ENCODE measurements at regions not wholly inside any gene's neighbourhood (a gene's known extent, or its start where the extent isn't known, plus 50 kb on each side); places are given as distances from the start of the nearest gene placed in this dataset.

DNA sequence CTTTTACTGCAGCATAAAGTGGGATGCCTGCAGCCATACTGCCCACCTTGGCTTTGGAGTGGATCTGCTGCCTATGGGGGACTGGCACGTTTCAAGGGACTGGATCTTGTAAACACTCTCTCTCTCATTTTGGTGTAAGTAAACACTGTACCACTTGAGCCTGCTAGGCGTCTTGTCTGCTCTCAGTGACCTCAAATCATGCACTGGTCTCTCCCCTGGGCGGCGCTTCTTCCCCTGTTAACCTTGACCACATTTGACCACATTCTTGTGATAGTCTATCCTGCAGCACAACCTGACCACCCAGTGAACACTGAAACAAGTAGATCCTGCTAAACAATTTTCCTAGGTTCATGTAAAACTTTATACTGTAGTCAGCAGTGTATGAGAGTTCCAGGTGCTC lies 82.6 kb upstream of the HNMT start:
- Histone ChIP-seq H3K9me3 (ENCODE audit: control insufficient read depth, low read length) (no peaks in the 10 kb centered on the region), H3K4me3 (ENCODE audit: low read depth, low read length) (no peak overlapping the region), H3K79me2 (no peaks in the 10 kb centered on the region), H3K4me1 (no peaks in the 10 kb centered on the region), H3K27me3 (ENCODE audit: control insufficient read depth, insufficient read depth, low read length) (no peaks in the 10 kb centered on the region), H3K27ac (no peak overlapping the region), H2AFZ (no peak overlapping the region), H3K4me2 (ENCODE audit: low read length) (no peak overlapping the region), H3K9ac (no peak overlapping the region), H3K36me3 (ENCODE audit: control insufficient read depth, insufficient read depth, low read length) (no peaks in the 10 kb centered on the region)
- TF ChIP-seq, protein P1, sequence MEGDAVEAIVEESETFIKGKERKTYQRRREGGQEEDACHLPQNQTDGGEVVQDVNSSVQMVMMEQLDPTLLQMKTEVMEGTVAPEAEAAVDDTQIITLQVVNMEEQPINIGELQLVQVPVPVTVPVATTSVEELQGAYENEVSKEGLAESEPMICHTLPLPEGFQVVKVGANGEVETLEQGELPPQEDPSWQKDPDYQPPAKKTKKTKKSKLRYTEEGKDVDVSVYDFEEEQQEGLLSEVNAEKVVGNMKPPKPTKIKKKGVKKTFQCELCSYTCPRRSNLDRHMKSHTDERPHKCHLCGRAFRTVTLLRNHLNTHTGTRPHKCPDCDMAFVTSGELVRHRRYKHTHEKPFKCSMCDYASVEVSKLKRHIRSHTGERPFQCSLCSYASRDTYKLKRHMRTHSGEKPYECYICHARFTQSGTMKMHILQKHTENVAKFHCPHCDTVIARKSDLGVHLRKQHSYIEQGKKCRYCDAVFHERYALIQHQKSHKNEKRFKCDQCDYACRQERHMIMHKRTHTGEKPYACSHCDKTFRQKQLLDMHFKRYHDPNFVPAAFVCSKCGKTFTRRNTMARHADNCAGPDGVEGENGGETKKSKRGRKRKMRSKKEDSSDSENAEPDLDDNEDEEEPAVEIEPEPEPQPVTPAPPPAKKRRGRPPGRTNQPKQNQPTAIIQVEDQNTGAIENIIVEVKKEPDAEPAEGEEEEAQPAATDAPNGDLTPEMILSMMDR (IDR thresholded peaks at IDR 0.05) = no peak

DNA sequence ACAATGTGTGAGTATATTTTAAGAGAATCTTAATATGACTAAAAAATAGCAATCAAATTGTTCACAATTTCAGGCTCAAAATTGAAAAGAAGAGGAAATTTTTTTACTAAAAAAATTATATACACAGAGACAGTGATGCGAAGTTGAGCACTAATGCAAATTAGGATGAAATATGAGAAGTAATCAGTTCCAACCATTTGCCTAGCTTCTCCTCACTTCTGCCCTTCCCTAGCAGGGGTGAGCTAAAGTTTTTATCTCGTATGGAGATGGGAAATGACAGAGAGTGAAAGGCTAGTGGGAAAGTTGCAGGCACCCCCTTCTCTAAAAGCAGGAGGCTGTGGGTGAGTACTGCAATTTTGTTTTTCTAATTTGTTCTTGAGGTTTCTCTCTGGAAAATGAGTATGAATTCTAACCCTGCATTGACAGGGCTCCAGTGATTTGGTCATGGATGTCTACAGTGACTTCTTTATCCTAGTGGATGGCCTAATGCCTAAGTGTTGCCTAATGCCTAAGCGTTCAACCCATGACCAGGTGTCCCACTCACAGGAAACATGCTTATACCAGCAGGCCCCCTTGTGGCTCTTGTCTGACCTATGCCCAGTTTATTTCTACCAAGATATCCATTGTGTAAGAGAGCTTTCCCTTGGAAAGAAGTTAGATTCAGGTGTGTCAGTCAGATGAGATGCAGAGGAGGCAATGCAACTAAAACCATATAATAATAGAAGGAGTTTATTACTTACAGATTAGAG lies 78.0 kb upstream of the HNMT start:
- H3K4me2 ChIP-seq (ENCODE audit: low read length) = no peak overlapping the region
- no peaks in the 10 kb centered on the region for H3K9me3 ChIP-seq (ENCODE audit: control insufficient read depth, low read length)
- no peak overlapping the region for H2AFZ ChIP-seq
- H3K36me3 ChIP-seq (ENCODE audit: control insufficient read depth, insufficient read depth, low read length) = no peaks in the 10 kb centered on the region
- H3K79me2 ChIP-seq = no peaks in the 10 kb centered on the region
- H3K9ac ChIP-seq = no peak overlapping the region
- H3K4me3 ChIP-seq (ENCODE audit: low read depth, low read length) = no peak overlapping the region
- H3K27ac ChIP-seq = no peak overlapping the region
- TF ChIP-seq, protein P1 (IDR thresholded peaks at IDR 0.05) = no peak
- no peaks in the 10 kb centered on the region for H3K27me3 ChIP-seq (ENCODE audit: control insufficient read depth, insufficient read depth, low read length)
- H3K4me1 ChIP-seq = no peaks in the 10 kb centered on the region

- Histone ChIP-seq H3K79me2 (no peaks in the 10 kb centered on the region), H3K4me3 (ENCODE audit: low read depth, low read length) (no peak overlapping the region), H3K27me3 (ENCODE audit: control insufficient read depth, insufficient read depth, low read length) (no peaks in the 10 kb centered on the region), H3K4me2 (ENCODE audit: low read length) (no peak overlapping the region), H3K27ac (no peak overlapping the region), H3K9me3 (ENCODE audit: control insufficient read depth, low read length) (no peaks in the 10 kb centered on the region), H3K9ac (no peak overlapping the region), H3K4me1 (no peaks in the 10 kb centered on the region), H2AFZ (peak overlapping the region; percentile 62), H3K36me3 (ENCODE audit: control insufficient read depth, insufficient read depth, low read length) (no peaks in the 10 kb centered on the region)
- TF ChIP-seq, protein P1 (IDR thresholded peaks at IDR 0.05) = peak; percentile 27
Measured at GRCh38 chr2:137888845-137889244, 75.4 kb upstream of the HNMT start.

- Histone ChIP-seq H3K4me1 (no peaks in the 10 kb centered on the region), H3K79me2 (no peaks in the 10 kb centered on the region), H3K36me3 (ENCODE audit: control insufficient read depth, insufficient read depth, low read length) (no peaks in the 10 kb centered on the region), H3K9ac (no peak overlapping the region), H3K4me3 (ENCODE audit: low read depth, low read length) (no peak overlapping the region), H3K27ac (no peak overlapping the region), H3K4me2 (ENCODE audit: low read length) (no peak overlapping the region), H2AFZ (no peak overlapping the region), H3K9me3 (ENCODE audit: control insufficient read depth, low read length) (no peaks in the 10 kb centered on the region), H3K27me3 (ENCODE audit: control insufficient read depth, insufficient read depth, low read length) (no peaks in the 10 kb centered on the region)
- TF ChIP-seq, protein P1 (IDR thresholded peaks at IDR 0.05) = no peak
Measured at GRCh38 chr2:137892739-137893138, 71.5 kb upstream of the HNMT start.

DNA sequence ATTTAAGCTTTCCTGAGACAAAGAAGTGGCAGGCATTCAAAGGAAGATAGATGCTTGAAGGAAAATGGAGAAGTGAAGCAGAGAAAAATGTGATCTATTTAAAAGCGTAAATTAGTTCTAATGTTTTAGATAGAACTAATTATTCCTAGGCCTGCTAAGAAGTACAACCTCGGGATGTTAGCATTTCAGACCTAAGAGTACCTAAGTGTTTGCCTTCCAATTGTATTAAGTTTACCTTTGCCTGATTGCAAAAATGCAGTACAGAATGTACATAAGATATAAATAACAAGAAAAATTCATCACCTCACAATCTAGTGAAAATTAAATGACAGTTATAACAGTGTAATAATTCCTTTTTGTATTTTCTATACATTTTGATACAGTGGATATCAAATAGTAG lies 71.1 kb upstream of the HNMT start:
- Histone ChIP-seq H3K4me1 (no peaks in the 10 kb centered on the region), H3K4me2 (ENCODE audit: low read length) (no peak overlapping the region), H3K36me3 (ENCODE audit: control insufficient read depth, insufficient read depth, low read length) (no peaks in the 10 kb centered on the region), H3K9me3 (ENCODE audit: control insufficient read depth, low read length) (no peaks in the 10 kb centered on the region), H3K79me2 (no peaks in the 10 kb centered on the region), H3K27me3 (ENCODE audit: control insufficient read depth, insufficient read depth, low read length) (no peaks in the 10 kb centered on the region), H3K9ac (no peak overlapping the region), H2AFZ (no peak overlapping the region), H3K4me3 (ENCODE audit: low read depth, low read length) (no peak overlapping the region), H3K27ac (no peak overlapping the region)
- TF ChIP-seq, protein P1 (IDR thresholded peaks at IDR 0.05) = no peak

Data from parathyroid adenoma (tissue), 2 donors.